ENCODE measurements at regions not wholly inside any gene's neighbourhood (a gene's known extent, or its start where the extent isn't known, plus 50 kb on each side); places are given as distances from the start of the nearest gene placed in this dataset.
A peak's percentile ranks its signal among the peaks of the same experiment; 100 is the strongest.

DNA sequence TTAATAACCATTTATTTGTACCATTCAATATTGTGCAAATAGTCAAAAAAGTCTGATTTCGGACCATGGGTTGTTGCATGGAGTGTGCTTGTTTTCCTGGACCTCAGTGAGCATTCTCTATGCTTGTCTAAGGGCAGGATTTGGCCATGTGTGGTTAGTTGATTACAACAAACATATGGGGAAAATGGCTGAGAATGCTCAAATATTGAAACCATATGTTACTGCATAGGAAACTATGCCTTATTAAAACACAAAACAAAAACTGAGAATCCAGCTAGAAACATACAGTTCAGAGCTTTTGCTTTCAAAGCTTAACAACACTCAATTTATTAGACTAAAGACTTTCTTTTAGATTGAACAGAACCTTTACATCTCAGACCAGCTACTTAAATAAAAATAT, 928.3 kb downstream of the NR2F1-AS1 start:
- TF ChIP-seq, protein P1, sequence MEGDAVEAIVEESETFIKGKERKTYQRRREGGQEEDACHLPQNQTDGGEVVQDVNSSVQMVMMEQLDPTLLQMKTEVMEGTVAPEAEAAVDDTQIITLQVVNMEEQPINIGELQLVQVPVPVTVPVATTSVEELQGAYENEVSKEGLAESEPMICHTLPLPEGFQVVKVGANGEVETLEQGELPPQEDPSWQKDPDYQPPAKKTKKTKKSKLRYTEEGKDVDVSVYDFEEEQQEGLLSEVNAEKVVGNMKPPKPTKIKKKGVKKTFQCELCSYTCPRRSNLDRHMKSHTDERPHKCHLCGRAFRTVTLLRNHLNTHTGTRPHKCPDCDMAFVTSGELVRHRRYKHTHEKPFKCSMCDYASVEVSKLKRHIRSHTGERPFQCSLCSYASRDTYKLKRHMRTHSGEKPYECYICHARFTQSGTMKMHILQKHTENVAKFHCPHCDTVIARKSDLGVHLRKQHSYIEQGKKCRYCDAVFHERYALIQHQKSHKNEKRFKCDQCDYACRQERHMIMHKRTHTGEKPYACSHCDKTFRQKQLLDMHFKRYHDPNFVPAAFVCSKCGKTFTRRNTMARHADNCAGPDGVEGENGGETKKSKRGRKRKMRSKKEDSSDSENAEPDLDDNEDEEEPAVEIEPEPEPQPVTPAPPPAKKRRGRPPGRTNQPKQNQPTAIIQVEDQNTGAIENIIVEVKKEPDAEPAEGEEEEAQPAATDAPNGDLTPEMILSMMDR (IDR thresholded peaks at IDR 0.05; ENCODE audit: unreplicated experiment) = no peak
- H3K9me3 Mint-ChIP-seq (ENCODE audit: low read depth, unreplicated experiment) = peaks cover 2% of the 10 kb centered on the region
- no peak overlapping the region for H3K27ac Mint-ChIP-seq (ENCODE audit: unreplicated experiment)
- no peaks in the 10 kb centered on the region for H3K27me3 Mint-ChIP-seq (ENCODE audit: unreplicated experiment)
- intact Hi-C loops (cut with micrococcal nuclease; ENCODE audit: unreplicated experiment) = no loop called here
- no peaks in the 10 kb centered on the region for H3K36me3 Mint-ChIP-seq (ENCODE audit: insufficient read depth, unreplicated experiment)
- no peaks in the 10 kb centered on the region for H3K4me1 Mint-ChIP-seq (ENCODE audit: low read depth, unreplicated experiment)
- no TSS peak for BruUV-seq (replicated peaks)
- no peak for DNase-seq
- H3K4me3 Mint-ChIP-seq (ENCODE audit: low read depth, unreplicated experiment) = no peak overlapping the region
- CTCF ChIA-PET = no interaction called here

DNA sequence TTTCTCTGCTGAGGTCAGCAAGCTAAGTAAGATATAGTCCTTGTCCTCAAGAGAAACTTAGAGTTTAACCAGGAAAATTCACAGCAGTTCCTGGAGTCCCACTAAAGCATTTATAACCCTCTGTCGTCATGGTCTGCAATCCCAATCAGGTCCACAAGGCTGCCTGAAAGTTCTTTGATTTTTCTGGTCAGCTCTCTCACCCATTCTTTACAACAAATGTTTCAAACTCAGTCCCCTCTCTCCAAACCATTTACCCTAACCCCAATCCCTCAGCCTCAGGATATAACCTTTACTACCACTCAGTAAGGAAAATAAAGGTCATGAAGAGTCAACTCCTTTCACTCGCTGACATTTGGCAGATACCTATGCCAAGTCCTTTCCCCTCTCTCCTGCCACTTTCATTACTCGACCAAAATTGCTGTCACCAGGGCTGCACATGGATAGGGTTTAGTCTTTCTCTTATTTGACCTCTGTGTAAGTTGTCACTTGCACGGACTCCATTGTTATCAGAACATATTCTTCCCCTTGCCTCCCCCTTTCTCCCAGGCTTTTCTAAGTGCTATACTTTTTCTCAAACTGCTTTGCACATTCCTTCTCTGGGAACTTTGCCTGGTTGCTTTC, 936.6 kb downstream of the NR2F1-AS1 start:
- intact Hi-C loops (cut with micrococcal nuclease; ENCODE audit: unreplicated experiment) = loop anchor here (5.0 kb wide), 1 partner anchor 332 kb away; no protein-coding TSS in a partner anchor
- Mint-ChIP-seq H3K4me1 (ENCODE audit: low read depth, unreplicated experiment) (peaks cover 12% of the 10 kb centered on the region), H3K36me3 (ENCODE audit: insufficient read depth, unreplicated experiment) (peaks cover 9% of the 10 kb centered on the region), H3K9me3 (ENCODE audit: low read depth, unreplicated experiment) (no peaks in the 10 kb centered on the region), H3K27me3 (ENCODE audit: unreplicated experiment) (no peaks in the 10 kb centered on the region), H3K27ac (ENCODE audit: unreplicated experiment) (no peak overlapping the region), H3K4me3 (ENCODE audit: low read depth, unreplicated experiment) (no peak overlapping the region)
- no TSS peak for BruUV-seq (replicated peaks)
- CTCF ChIA-PET = no interaction called here
- TF ChIP-seq, protein P1 (IDR thresholded peaks at IDR 0.05; ENCODE audit: unreplicated experiment) = no peak
- no peak for DNase-seq

DNA sequence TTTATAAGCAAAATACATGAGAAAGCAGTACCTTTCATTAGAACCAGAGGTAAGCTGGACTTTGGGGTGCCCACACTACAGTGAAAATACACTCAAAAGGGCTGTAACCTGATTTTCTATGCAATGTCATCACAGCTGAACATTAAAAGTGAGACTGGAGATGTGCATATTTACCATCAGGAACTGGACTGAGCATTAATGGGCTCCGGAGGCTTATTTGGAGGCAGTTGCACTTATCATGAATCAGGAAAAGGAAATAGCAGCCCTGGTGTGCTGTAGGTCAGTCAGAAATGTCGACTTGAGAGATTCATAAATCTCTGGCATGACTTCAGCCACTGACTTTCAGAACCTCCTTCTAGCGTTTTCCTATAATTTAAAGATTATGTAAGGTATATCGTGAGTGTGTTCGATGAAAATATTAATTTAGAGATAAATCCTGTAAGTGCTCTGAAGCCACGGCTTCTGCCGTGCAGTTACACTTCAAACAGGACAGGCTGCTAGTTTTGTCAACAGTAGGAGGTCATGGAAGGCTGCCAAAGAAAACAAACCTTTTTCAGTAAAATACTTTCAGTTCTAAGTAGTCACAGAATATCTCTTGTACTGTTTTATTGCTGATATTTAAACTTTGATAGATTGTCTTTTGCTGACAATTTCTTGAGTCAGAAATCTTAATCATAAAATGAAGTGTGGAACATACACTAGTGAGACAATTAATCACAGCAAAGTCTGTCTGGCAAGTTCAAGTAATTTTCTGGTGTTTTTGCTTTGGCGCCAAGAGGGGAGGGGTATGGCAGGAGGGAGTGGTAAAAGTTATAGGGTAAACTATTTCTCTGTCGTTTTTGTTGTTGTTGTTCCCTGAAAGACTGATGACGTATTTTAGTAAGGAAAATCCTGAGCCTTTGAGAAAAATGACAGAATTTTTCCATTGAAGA, 939.7 kb downstream of the NR2F1-AS1 start:
- no peaks in the 10 kb centered on the region for H3K27me3 Mint-ChIP-seq (ENCODE audit: unreplicated experiment)
- DNase-seq = peak; percentile 51
- H3K36me3 Mint-ChIP-seq (ENCODE audit: insufficient read depth, unreplicated experiment) = peaks cover 9% of the 10 kb centered on the region
- BruUV-seq (replicated peaks) = no TSS peak
- H3K4me3 Mint-ChIP-seq (ENCODE audit: low read depth, unreplicated experiment) = peak overlapping the region; percentile 68
- TF ChIP-seq, protein P1 (IDR thresholded peaks at IDR 0.05; ENCODE audit: unreplicated experiment) = no peak
- peak overlapping the region; percentile 67 for H3K27ac Mint-ChIP-seq (ENCODE audit: unreplicated experiment)
- intact Hi-C loops (cut with micrococcal nuclease; ENCODE audit: unreplicated experiment) = loop anchor here (5.0 kb wide), 1 partner anchor 329 kb away; no protein-coding TSS in a partner anchor
- H3K4me1 Mint-ChIP-seq (ENCODE audit: low read depth, unreplicated experiment) = peaks cover 12% of the 10 kb centered on the region
- CTCF ChIA-PET = no interaction called here
- no peaks in the 10 kb centered on the region for H3K9me3 Mint-ChIP-seq (ENCODE audit: low read depth, unreplicated experiment)

DNA sequence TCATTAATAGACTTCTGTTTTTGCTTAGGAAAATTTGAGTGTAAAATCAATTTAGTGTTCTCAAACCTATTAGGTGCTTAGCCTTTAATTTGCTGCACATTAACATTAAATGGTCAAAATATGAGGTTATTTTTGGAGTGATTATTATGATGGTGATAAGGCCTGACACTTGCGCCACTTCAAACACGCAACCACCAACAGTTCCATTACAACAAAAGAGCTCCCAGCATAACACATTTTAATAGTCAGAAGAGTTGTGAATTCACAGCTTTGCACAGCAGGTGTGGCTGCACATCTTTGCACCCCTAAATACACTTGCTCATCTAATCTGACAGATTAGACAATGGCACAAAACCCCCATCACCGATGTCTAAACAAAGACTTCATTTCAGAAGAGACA, 940.7 kb downstream of the NR2F1-AS1 start:
- no peaks in the 10 kb centered on the region for H3K9me3 Mint-ChIP-seq (ENCODE audit: low read depth, unreplicated experiment)
- no TSS peak for BruUV-seq (replicated peaks)
- CTCF ChIA-PET = no interaction called here
- peaks cover 9% of the 10 kb centered on the region for H3K36me3 Mint-ChIP-seq (ENCODE audit: insufficient read depth, unreplicated experiment)
- peaks cover 12% of the 10 kb centered on the region for H3K4me1 Mint-ChIP-seq (ENCODE audit: low read depth, unreplicated experiment)
- no peak overlapping the region for H3K4me3 Mint-ChIP-seq (ENCODE audit: low read depth, unreplicated experiment)
- intact Hi-C loops (cut with micrococcal nuclease; ENCODE audit: unreplicated experiment) = loop anchor here (5.0 kb wide), 1 partner anchor 328 kb away; no protein-coding TSS in a partner anchor
- TF ChIP-seq, protein P1 (IDR thresholded peaks at IDR 0.05; ENCODE audit: unreplicated experiment) = no peak
- no peak for DNase-seq
- H3K27me3 Mint-ChIP-seq (ENCODE audit: unreplicated experiment) = no peaks in the 10 kb centered on the region
- peak overlapping the region; percentile 67 for H3K27ac Mint-ChIP-seq (ENCODE audit: unreplicated experiment)
